ENCODE measurements at regions not wholly inside any gene's neighbourhood (a gene's known extent, or its start where the extent isn't known, plus 50 kb on each side); places are given as distances from the start of the nearest gene placed in this dataset.

DNA sequence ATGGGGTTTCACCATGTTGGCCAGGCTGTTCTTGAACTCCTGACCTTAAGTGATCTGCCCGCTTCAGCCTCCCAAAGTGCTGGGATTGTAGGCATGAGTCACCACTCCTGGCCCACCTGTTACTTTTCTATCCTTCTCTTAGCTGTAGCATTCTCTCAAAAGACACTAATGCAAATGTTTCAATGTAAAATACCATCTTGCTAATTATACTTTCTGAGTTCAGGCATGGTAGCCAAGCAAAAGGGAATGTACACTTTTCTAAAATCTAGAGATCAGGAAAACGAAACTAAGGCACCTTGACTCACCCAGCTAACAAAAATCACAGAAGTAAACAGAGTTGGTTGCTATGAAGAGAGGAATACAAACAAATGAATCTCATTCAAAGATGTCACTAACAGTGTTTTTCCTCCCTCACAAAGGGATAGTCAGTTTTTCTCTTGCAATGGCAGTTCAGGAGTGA is 401.0 kb upstream of the NRP1 start:
- WGBS (ENCODE audit: insufficient coverage): no CpG with 5 or more reads among the region's 2 CpGs
- Mint-ChIP-seq H3K27me3 (ENCODE audit: low read depth in 3 of 3) (peaks cover 0 to 24% (median 6%) of the 10 kb centered on the region in 3 donors), H3K27ac (peak overlapping the region in 1 of 7 donors; percentile 6), H3K4me1 (no peaks in the 10 kb centered on the region), H3K36me3 (no peaks in the 10 kb centered on the region), H3K9me3 (peaks cover 7 to 15% (median 10%) of the 10 kb centered on the region in 7 donors), H3K4me3 (no peak overlapping the region)
- no peak overlapping the region for H3K4me2 ChIP-seq (replicated peaks; ENCODE audit: extremely low read depth, low read length, poor library complexity, severe bottlenecking)
- no peaks in the 10 kb centered on the region for H4K20me1 ChIP-seq (ENCODE audit: insufficient read depth, low read length)
- peaks cover 0 to 2% of the 10 kb centered on the region in 2 donors for H3K27me3 ChIP-seq (ENCODE audit: control insufficient read depth in 2 of 2, insufficient read depth in 2 of 2, low read length in 2 of 2)
- H3K9me3 ChIP-seq (replicated peaks in 1 of 2; ENCODE audit: control insufficient read depth in 1 of 2, insufficient read depth in 1 of 2, low read length in 2 of 2): peaks cover 0 to 11% of the 10 kb centered on the region in 2 donors
- H3K4me1 ChIP-seq (ENCODE audit: control insufficient read depth in 1 of 2, insufficient read depth in 2 of 2, low read length in 2 of 2): peaks cover 0 to 6% of the 10 kb centered on the region in 2 donors
- no peaks in the 10 kb centered on the region for H3K36me3 ChIP-seq (replicated peaks in 1 of 2; ENCODE audit: control insufficient read depth in 1 of 2, insufficient read depth in 2 of 2, low read length in 2 of 2)
- TF ChIP-seq, protein P1, sequence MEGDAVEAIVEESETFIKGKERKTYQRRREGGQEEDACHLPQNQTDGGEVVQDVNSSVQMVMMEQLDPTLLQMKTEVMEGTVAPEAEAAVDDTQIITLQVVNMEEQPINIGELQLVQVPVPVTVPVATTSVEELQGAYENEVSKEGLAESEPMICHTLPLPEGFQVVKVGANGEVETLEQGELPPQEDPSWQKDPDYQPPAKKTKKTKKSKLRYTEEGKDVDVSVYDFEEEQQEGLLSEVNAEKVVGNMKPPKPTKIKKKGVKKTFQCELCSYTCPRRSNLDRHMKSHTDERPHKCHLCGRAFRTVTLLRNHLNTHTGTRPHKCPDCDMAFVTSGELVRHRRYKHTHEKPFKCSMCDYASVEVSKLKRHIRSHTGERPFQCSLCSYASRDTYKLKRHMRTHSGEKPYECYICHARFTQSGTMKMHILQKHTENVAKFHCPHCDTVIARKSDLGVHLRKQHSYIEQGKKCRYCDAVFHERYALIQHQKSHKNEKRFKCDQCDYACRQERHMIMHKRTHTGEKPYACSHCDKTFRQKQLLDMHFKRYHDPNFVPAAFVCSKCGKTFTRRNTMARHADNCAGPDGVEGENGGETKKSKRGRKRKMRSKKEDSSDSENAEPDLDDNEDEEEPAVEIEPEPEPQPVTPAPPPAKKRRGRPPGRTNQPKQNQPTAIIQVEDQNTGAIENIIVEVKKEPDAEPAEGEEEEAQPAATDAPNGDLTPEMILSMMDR (IDR thresholded peaks at IDR 0.05): no peak
- no peak overlapping the region for H2AFZ ChIP-seq (ENCODE audit: insufficient read depth, low read depth, low read length, poor library complexity, severe bottlenecking)
- no peak for DNase-seq
- intact Hi-C loops (cut with micrococcal nuclease): no loop called here
- no peak overlapping the region for H3K27ac ChIP-seq (ENCODE audit: low read depth in 1 of 2, low read length in 2 of 2)
- no peak overlapping the region for H3K4me3 ChIP-seq (replicated peaks in 1 of 3; ENCODE audit: low read depth in 2 of 3, low read length in 3 of 3)
- no peaks in the 10 kb centered on the region for H3K79me2 ChIP-seq (ENCODE audit: insufficient read depth, low read length)
- no peak overlapping the region for H3K9ac ChIP-seq (ENCODE audit: insufficient read depth, low read length, poor library complexity, severe bottlenecking)

- Histone ChIP-seq H3K27me3 (ENCODE audit: control insufficient read depth in 2 of 2, insufficient read depth in 2 of 2, low read length in 2 of 2) (peaks cover 0 to 2% of the 10 kb centered on the region in 2 donors), H3K9me3 (replicated peaks in 1 of 2; ENCODE audit: control insufficient read depth in 1 of 2, insufficient read depth in 1 of 2, low read length in 2 of 2) (peaks cover 0 to 11% of the 10 kb centered on the region in 2 donors), H3K36me3 (replicated peaks in 1 of 2; ENCODE audit: control insufficient read depth in 1 of 2, insufficient read depth in 2 of 2, low read length in 2 of 2) (no peaks in the 10 kb centered on the region), H3K4me2 (replicated peaks; ENCODE audit: extremely low read depth, low read length, poor library complexity, severe bottlenecking) (no peak overlapping the region), H4K20me1 (ENCODE audit: insufficient read depth, low read length) (no peaks in the 10 kb centered on the region), H2AFZ (ENCODE audit: insufficient read depth, low read depth, low read length, poor library complexity, severe bottlenecking) (no peak overlapping the region), H3K4me1 (ENCODE audit: control insufficient read depth in 1 of 2, insufficient read depth in 2 of 2, low read length in 2 of 2) (peaks cover 0 to 6% of the 10 kb centered on the region in 2 donors), H3K9ac (ENCODE audit: insufficient read depth, low read length, poor library complexity, severe bottlenecking) (no peak overlapping the region), H3K79me2 (ENCODE audit: insufficient read depth, low read length) (no peaks in the 10 kb centered on the region), H3K4me3 (replicated peaks in 1 of 3; ENCODE audit: low read depth in 2 of 3, low read length in 3 of 3) (no peak overlapping the region), H3K27ac (ENCODE audit: low read depth in 1 of 2, low read length in 2 of 2) (no peak overlapping the region)
- Mint-ChIP-seq H3K4me1 (no peaks in the 10 kb centered on the region), H3K9me3 (peaks cover 5 to 15% (median 10%) of the 10 kb centered on the region in 7 donors), H3K36me3 (no peaks in the 10 kb centered on the region), H3K27ac (peak overlapping the region in 1 of 7 donors; percentile 6), H3K4me3 (no peak overlapping the region), H3K27me3 (ENCODE audit: low read depth in 3 of 3) (peaks cover 0 to 25% (median 7%) of the 10 kb centered on the region in 3 donors)
- intact Hi-C loops (cut with micrococcal nuclease): no loop called here
- no CpG with 5 or more reads among the region's 6 CpGs for WGBS (ENCODE audit: insufficient coverage)
- TF ChIP-seq, protein P1 (IDR thresholded peaks at IDR 0.05): no peak
- DNase-seq: no peak
Observed at GRCh38 chr10:33734393-33735155, 400.1 kb upstream of the NRP1 start.

All from CD14-positive monocyte (primary cell).